CD4-positive, alpha-beta T cell treated with Interleukin-17A for 1 hour (primary cell): ENCODE measurements at regions not wholly inside any gene's neighbourhood (a gene's known extent, or its start where the extent isn't known, plus 50 kb on each side); places are given as distances from the start of the nearest gene placed in this dataset.
"Not testable (repeated sequence)": the region's sequence is repeated elsewhere in the genome, so short reads cannot be mapped to it uniquely, and the experiment has no call there.

Experiments used
- DNase-seq: peaks from one replicate; pipeline ENCODE4 v3.0.0-alpha.2; 2020

- DNase-seq: not testable (repeated sequence)
Measured at GRCh38 chr2:113386780-113387433, 50.6 kb upstream of the ZNG1B start.

GRCh38 chr2:113379621-113380020, 57.9 kb upstream of the ZNG1B start:
- DNase-seq: not testable (repeated sequence)

GRCh38 chr2:113376913-113377445, 60.5 kb upstream of the ZNG1B start:
- peak; percentile 23 for DNase-seq

GRCh38 chr2:113376253-113376912, 61.1 kb upstream of the ZNG1B start:
- no peak for DNase-seq

- DNase-seq: not testable (repeated sequence)
Measured at GRCh38 chr2:113374857-113375256, 62.6 kb upstream of the ZNG1B start.

- not testable (repeated sequence) for DNase-seq
Measured at GRCh38 chr2:113372258-113372834, 65.1 kb upstream of the ZNG1B start.

- peak; percentile 78 for DNase-seq
Measured at GRCh38 chr2:113370478-113371091, 66.9 kb upstream of the ZNG1B start.

GRCh38 chr2:113370030-113370429, 67.5 kb upstream of the ZNG1B start:
- DNase-seq: no peak

- not testable (repeated sequence) for DNase-seq
Measured at GRCh38 chr2:113368581-113368980, 68.9 kb upstream of the ZNG1B start.

GRCh38 chr2:113366821-113367220, 70.7 kb upstream of the ZNG1B start:
- DNase-seq: not testable (repeated sequence)

GRCh38 chr2:113365791-113366190, 71.7 kb upstream of the ZNG1B start:
- not testable (repeated sequence) for DNase-seq

- not testable (repeated sequence) for DNase-seq
Measured at GRCh38 chr2:113365290-113365689, 72.2 kb upstream of the ZNG1B start.

- DNase-seq: no peak
Measured at GRCh38 chr2:113361051-113361450, 76.4 kb upstream of the ZNG1B start.

- DNase-seq: no peak
Measured at GRCh38 chr2:113357071-113357470, 78.3 kb upstream of the PAX8 start.

GRCh38 chr2:113356284-113356683, 77.6 kb upstream of the PAX8 start:
- not testable (repeated sequence) for DNase-seq

- not testable (repeated sequence) for DNase-seq
Measured at GRCh38 chr2:113355339-113356015, 76.8 kb upstream of the PAX8 start.

- DNase-seq: no peak
Measured at GRCh38 chr2:113351375-113352355, 72.9 kb upstream of the PAX8 start.

GRCh38 chr2:113343800-113344199, 65.1 kb upstream of the PAX8 start:
- not testable (repeated sequence) for DNase-seq

- peak; percentile 30 for DNase-seq
Measured at GRCh38 chr2:113342650-113343049, 63.9 kb upstream of the PAX8 start.

- not testable (repeated sequence) for DNase-seq
Measured at GRCh38 chr2:113341870-113342253, 63.1 kb upstream of the PAX8 start.

GRCh38 chr2:113341191-113341869, 62.6 kb upstream of the PAX8 start:
- DNase-seq: no peak
